CD14-positive monocyte (primary cell): ENCODE measurements at regions not wholly inside any gene's neighbourhood (a gene's known extent, or its start where the extent isn't known, plus 50 kb on each side); places are given as distances from the start of the nearest gene placed in this dataset.

Experiments used
- DNase-seq, 3 donors: peaks; one replicate each; pipeline ENCODE4 v3.0.0-alpha.2; 2011 to 2022
- H2AFZ ChIP-seq: 2 replicates; pipeline ENCODE4 v1.6.0; 2012; ENCODE audit warnings: mild to moderate bottlenecking, low read depth, low read length, inconsistent platforms; ENCODE audit not compliant: insufficient read depth, poor library complexity, severe bottlenecking
- H3K27ac ChIP-seq, 2 donors: 1 replicate in 1 of 2; 2 replicates in 1 of 2; pipeline ENCODE4 v1.5.1; 2012 to 2013; ENCODE audit warnings: low read length in 2 of 2, control low read depth in 1 of 2, inconsistent platforms in 1 of 2, low read depth in 1 of 2, mild to moderate bottlenecking in 1 of 2
- H3K27me3 ChIP-seq, 2 donors: one replicate each; pipeline versions ENCODE4 v1.6.0 to v1.6.1; 2011 to 2013; ENCODE audit warnings: low read length in 2 of 2; ENCODE audit not compliant: control insufficient read depth in 2 of 2, insufficient read depth in 2 of 2
- H3K36me3 ChIP-seq, 2 donors: replicated peaks in 1 of 2; 1 replicate in 1 of 2; 2 replicates in 1 of 2; pipeline versions ENCODE4 v1.5.1 to v1.6.1; 2012 to 2013; ENCODE audit warnings: low read length in 2 of 2, control low read depth in 1 of 2, inconsistent platforms in 1 of 2, mild to moderate bottlenecking in 1 of 2; ENCODE audit not compliant: insufficient read depth in 2 of 2, control insufficient read depth in 1 of 2
- H3K4me1 ChIP-seq, 2 donors: 1 replicate in 1 of 2; 2 replicates in 1 of 2; pipeline versions ENCODE4 v1.5.1 to v1.6.1; 2012 to 2013; ENCODE audit warnings: low read length in 2 of 2, control low read depth in 1 of 2, inconsistent platforms in 1 of 2, mild to moderate bottlenecking in 1 of 2, moderate library complexity in 1 of 2; ENCODE audit not compliant: insufficient read depth in 2 of 2, control insufficient read depth in 1 of 2
- H3K4me2 ChIP-seq: replicated peaks from 2 replicates; pipeline ENCODE3; 2012; ENCODE audit warnings: low read length, moderate library complexity, mild to moderate bottlenecking; ENCODE audit not compliant: poor library complexity, severe bottlenecking; ENCODE audit errors: extremely low read depth
- H3K4me3 ChIP-seq, 3 experiments: fragments of 200-600 bp in 1 of 3; sonication (generic) in 1 of 3; replicated peaks in 1 of 3; 1 replicate in 2 of 3; 2 replicates in 1 of 3; pipeline ENCODE4 v1.5.1; 2011 to 2013; ENCODE audit warnings: low read length in 3 of 3, mild to moderate bottlenecking in 3 of 3, control low read depth in 2 of 3, low read depth in 2 of 3, inconsistent platforms in 1 of 3, moderate library complexity in 1 of 3
- H3K79me2 ChIP-seq: 2 replicates; pipeline ENCODE4 v1.6.0; 2012; ENCODE audit warnings: mild to moderate bottlenecking, control low read depth, inconsistent platforms, low read length, moderate library complexity; ENCODE audit not compliant: insufficient read depth
- H3K9ac ChIP-seq: 2 replicates; pipeline ENCODE4 v1.6.0; 2017; ENCODE audit warnings: low read length, mild to moderate bottlenecking; ENCODE audit not compliant: insufficient read depth, poor library complexity, severe bottlenecking
- H3K9me3 ChIP-seq, 2 donors: replicated peaks in 1 of 2; 1 replicate in 1 of 2; 2 replicates in 1 of 2; pipeline versions ENCODE4 v1.5.1 to v1.6.1; 2012 to 2013; ENCODE audit warnings: low read length in 2 of 2, control low read depth in 1 of 2; ENCODE audit not compliant: control insufficient read depth in 1 of 2, insufficient read depth in 1 of 2
- H4K20me1 ChIP-seq: 2 replicates; pipeline ENCODE4 v1.6.0; 2012; ENCODE audit warnings: mild to moderate bottlenecking, low read length, control low read depth, moderate library complexity; ENCODE audit not compliant: insufficient read depth
- H3K27ac Mint-ChIP-seq, 7 donors: one replicate each; pipeline ENCODE4 v1.8.0; 2020; ENCODE audit warnings: mild to moderate bottlenecking in 7 of 7, mixed read lengths in 7 of 7, moderate library complexity in 6 of 7, inconsistent platforms in 2 of 7
- H3K27me3 Mint-ChIP-seq, 3 donors: one replicate each; pipeline ENCODE4 v1.8.0; 2021 to 2022; ENCODE audit warnings: low read depth in 3 of 3, mild to moderate bottlenecking in 3 of 3, mixed read lengths in 3 of 3, moderate library complexity in 3 of 3, inconsistent platforms in 1 of 3
- H3K36me3 Mint-ChIP-seq, 2 donors: one replicate each; pipeline ENCODE4 v1.8.0; 2020; ENCODE audit warnings: mixed read lengths in 2 of 2, inconsistent platforms in 1 of 2, mild to moderate bottlenecking in 1 of 2
- H3K4me1 Mint-ChIP-seq: one replicate; pipeline ENCODE4 v1.8.0; 2020; ENCODE audit warnings: mild to moderate bottlenecking, mixed read lengths
- H3K4me3 Mint-ChIP-seq, 2 donors: one replicate each; pipeline ENCODE4 v1.8.0; 2020; ENCODE audit warnings: mild to moderate bottlenecking in 2 of 2, mixed read lengths in 2 of 2, moderate library complexity in 1 of 2
- H3K9me3 Mint-ChIP-seq, 7 donors: one replicate each; pipeline ENCODE4 v1.8.0; 2020 to 2022; ENCODE audit warnings: mixed read lengths in 7 of 7, mild to moderate bottlenecking in 6 of 7, moderate library complexity in 6 of 7, inconsistent platforms in 2 of 7
- CTCF ChIP-seq: fragments of 200-600 bp; IDR thresholded peaks from one replicate; pipeline ENCODE4 v1.8.0; 2022; ENCODE audit warnings: antibody characterized with exemption, mild to moderate bottlenecking
- WGBS: methylation state at CpG from one replicate; pipeline ENCODE4 v1.1.5; 2013; ENCODE audit warnings: missing lambda C conversion rate; ENCODE audit not compliant: insufficient coverage; 5-methylcytosine and 5-hydroxymethylcytosine counted together
- intact Hi-C, 2 donors: fragments of 100-400 bp; cut with micrococcal nuclease; formaldehyde crosslinking; loops; one replicate each; pipeline versions ENCODE4 v1.15.0 to v1.15.1; 2023

- H4K20me1 ChIP-seq, result no peaks in the 10 kb centered on the region
- no peaks in the 10 kb centered on the region for H3K36me3 ChIP-seq
- H3K36me3 Mint-ChIP-seq, result no peaks in the 10 kb centered on the region
- no peaks in the 10 kb centered on the region for H3K9me3 ChIP-seq
- no peak for TF ChIP-seq CTCF
- no peak overlapping the region for H3K4me3 ChIP-seq
- H2AFZ ChIP-seq, result no peak overlapping the region
- no peaks in the 10 kb centered on the region for H3K79me2 ChIP-seq
- no peaks in the 10 kb centered on the region for H3K27me3 ChIP-seq
- no peaks in the 10 kb centered on the region for H3K4me1 Mint-ChIP-seq
- no peaks in the 10 kb centered on the region for H3K4me1 ChIP-seq
- WGBS, result no CpG with 5 or more reads among the region's 5 CpGs
- DNase-seq, result no peak
- H3K27ac ChIP-seq, result no peak overlapping the region
- no peak overlapping the region for H3K4me2 ChIP-seq
- H3K27ac Mint-ChIP-seq, result no peak overlapping the region
- intact Hi-C loops, result no loop called here
- no peak overlapping the region for H3K4me3 Mint-ChIP-seq
- peaks cover 0 to 1% (median 0%) of the 10 kb centered on the region in 3 donors for H3K27me3 Mint-ChIP-seq
- H3K9ac ChIP-seq, result no peak overlapping the region
- peaks cover 0 to 3% (median 0%) of the 10 kb centered on the region in 7 donors for H3K9me3 Mint-ChIP-seq
Observed at GRCh38 chr16:76885776-76886537, 305.0 kb upstream of the MON1B start.

GRCh38 chr16:76897816-76898215, 293.2 kb upstream of the MON1B start:
- H3K9me3 ChIP-seq, result no peaks in the 10 kb centered on the region
- peaks cover 0 to 1% (median 0%) of the 10 kb centered on the region in 3 donors for H3K27me3 Mint-ChIP-seq
- no peaks in the 10 kb centered on the region for H3K36me3 ChIP-seq
- H3K36me3 Mint-ChIP-seq, result no peaks in the 10 kb centered on the region
- H4K20me1 ChIP-seq, result no peaks in the 10 kb centered on the region
- no peak overlapping the region for H3K27ac ChIP-seq
- H3K79me2 ChIP-seq, result no peaks in the 10 kb centered on the region
- H3K4me1 ChIP-seq, result no peaks in the 10 kb centered on the region
- WGBS, result no CpG with 5 or more reads among the region's 1 CpG
- TF ChIP-seq CTCF, result no peak
- intact Hi-C loops, result no loop called here
- no peak overlapping the region for H2AFZ ChIP-seq
- no peak overlapping the region for H3K27ac Mint-ChIP-seq
- H3K4me3 ChIP-seq, result no peak overlapping the region
- peaks cover 0 to 3% (median 0%) of the 10 kb centered on the region in 7 donors for H3K9me3 Mint-ChIP-seq
- H3K27me3 ChIP-seq, result no peaks in the 10 kb centered on the region
- DNase-seq, result no peak
- no peaks in the 10 kb centered on the region for H3K4me1 Mint-ChIP-seq
- no peak overlapping the region for H3K4me2 ChIP-seq
- H3K4me3 Mint-ChIP-seq, result no peak overlapping the region
- no peak overlapping the region for H3K9ac ChIP-seq
